GM12874 (cell line): ENCODE measurements at regions not wholly inside any gene's neighbourhood (a gene's known extent, or its start where the extent isn't known, plus 50 kb on each side); places are given as distances from the start of the nearest gene placed in this dataset.

ENCODE experiments used
- TF ChIP-seq, protein P1 (sequence below): IDR thresholded peaks from 2 replicates; pipeline ENCODE4 v1.5.1; 2011; ENCODE audit warnings: low read depth, mild to moderate bottlenecking, control low read depth, low read length, moderate library complexity; ENCODE audit not compliant: insufficient read depth

DNA sequence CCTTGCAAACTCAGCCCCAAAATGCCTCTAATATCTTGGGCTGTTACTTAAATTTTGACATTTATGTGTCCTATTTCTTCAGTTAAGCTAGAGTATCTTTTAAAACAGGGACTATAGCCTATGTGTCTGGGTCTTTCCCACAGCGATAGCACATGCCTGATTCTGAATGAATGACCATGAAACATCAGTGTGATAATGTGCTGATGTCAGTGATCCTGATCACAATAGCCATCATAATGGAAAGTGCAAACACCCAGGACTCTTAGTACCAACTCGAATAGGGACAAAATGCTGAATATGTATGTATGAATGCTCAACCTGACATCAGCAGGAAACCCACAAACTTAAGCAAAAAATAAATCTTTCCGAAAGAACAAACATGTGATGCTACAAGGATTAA lies 537.4 kb downstream of the IGSF11 start:
- TF ChIP-seq, protein P1, sequence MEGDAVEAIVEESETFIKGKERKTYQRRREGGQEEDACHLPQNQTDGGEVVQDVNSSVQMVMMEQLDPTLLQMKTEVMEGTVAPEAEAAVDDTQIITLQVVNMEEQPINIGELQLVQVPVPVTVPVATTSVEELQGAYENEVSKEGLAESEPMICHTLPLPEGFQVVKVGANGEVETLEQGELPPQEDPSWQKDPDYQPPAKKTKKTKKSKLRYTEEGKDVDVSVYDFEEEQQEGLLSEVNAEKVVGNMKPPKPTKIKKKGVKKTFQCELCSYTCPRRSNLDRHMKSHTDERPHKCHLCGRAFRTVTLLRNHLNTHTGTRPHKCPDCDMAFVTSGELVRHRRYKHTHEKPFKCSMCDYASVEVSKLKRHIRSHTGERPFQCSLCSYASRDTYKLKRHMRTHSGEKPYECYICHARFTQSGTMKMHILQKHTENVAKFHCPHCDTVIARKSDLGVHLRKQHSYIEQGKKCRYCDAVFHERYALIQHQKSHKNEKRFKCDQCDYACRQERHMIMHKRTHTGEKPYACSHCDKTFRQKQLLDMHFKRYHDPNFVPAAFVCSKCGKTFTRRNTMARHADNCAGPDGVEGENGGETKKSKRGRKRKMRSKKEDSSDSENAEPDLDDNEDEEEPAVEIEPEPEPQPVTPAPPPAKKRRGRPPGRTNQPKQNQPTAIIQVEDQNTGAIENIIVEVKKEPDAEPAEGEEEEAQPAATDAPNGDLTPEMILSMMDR: no peak

DNA sequence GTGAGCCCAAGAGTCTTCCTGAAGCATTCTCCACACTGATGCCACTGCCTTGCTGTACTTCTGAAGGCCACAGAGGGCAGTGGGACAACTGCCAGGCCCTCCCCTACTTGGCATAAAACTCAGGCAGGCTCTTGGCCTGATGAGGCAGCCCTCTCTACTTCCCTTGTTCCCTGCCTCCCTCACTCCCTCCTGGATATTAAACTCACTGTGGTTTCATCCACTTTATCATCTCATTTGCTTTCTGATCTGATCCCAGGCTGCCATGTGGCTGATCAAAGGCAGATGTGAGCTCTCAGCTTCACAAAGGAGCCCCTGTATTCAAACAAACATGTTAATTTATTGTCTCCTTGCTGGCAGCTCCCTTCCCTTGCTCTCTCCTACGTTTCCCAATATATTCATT lies 533.5 kb downstream of the IGSF11 start:
- TF ChIP-seq, protein P1: 0 out of 2 replicates have a peak, but pooled peaks have one; percentile 17

GRCh38 chr3:118504906-118505305 lies 529.7 kb downstream of the IGSF11 start:
- TF ChIP-seq, protein P1: no peak

- TF ChIP-seq, protein P1: no peak
Observed at GRCh38 chr3:118505784-118506183, 528.9 kb downstream of the IGSF11 start.

DNA sequence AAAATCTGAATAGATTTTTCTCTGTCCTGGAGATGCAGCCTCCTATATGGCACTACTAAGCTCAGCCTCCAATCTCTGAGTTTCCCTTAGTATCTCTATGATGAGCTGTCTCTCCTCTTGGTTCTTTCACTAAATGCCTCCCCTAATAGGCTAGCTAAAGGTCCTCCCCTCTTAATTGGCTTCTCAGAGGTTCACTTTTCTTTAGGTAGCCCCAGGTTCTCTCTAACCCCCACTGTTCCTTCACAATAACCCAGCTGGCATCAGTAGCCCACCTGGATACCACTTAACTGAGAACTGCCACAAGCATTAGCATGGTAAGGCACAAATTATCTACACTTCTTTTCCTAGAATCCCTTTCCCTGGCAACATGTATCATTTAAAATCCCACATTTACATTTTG lies 523.2 kb downstream of the IGSF11 start:
- TF ChIP-seq, protein P1: no peak

DNA sequence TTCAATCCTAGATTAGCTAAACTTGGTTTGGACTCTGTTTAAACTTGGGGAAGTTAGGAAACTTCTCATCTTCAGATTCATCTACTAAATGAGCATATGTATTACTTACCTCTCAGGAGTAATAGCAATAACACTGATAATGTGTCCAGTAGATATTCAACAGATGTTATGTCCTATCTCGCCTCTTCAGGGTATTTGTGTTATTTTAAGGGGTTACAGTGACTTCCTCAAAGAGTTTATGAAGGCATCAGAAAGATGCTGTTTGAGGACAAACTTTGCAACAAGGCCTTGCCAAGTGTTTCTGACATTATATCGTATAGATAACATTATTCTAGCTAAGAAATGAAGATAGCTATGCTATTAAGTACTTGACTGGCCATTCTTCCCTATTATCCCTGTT lies 522.3 kb downstream of the IGSF11 start:
- TF ChIP-seq, protein P1: no peak

- TF ChIP-seq, protein P1: no peak
Observed at GRCh38 chr3:118525077-118525476, 509.6 kb downstream of the IGSF11 start.
